ENCODE measurements at regions not wholly inside any gene's neighbourhood (a gene's known extent, or its start where the extent isn't known, plus 50 kb on each side); places are given as distances from the start of the nearest gene placed in this dataset.
"Not testable (repeated sequence)": the region's sequence is repeated elsewhere in the genome, so short reads cannot be mapped to it uniquely, and the experiment has no call there.

DNA sequence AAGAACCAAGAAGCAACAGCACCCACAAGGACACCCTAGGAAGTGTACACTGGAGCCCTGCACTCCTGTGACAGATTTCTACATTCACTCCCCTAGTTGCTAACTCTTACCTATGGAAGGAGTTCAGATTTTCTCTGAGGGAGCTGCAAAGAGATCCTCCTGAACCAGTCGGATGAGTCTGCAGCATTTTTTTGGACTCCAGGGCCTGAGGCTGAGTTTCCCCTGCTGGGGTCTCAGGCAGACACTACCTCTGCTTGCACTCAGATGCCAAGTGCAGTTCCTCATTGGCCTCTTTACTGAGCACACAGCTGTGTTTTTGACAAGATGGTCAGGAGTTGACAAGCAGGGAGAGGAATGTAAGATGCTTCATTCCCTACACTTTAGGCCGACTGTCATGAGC, 153.2 kb upstream of the RBM19 start:
- DNase-seq = no peak

DNA sequence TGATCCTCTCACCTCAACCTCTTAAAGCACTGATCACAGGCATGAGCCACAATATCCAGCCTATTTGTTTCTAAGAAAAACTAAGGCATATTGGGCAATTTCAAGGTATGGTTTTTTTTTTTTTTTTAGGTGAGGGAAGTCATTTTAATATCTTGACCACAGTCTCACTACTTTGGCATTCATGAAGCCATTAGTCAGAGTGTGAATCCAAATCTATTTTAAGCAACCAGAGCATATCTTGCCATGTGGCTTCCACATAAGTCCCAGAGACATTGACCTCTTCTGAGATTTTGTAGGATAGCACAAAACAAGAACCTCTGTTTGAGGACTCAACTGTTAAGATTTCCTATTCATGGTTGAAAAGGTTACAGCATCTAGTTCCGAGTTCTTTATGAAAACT, 130.3 kb upstream of the RBM19 start:
- DNase-seq = no peak

DNA sequence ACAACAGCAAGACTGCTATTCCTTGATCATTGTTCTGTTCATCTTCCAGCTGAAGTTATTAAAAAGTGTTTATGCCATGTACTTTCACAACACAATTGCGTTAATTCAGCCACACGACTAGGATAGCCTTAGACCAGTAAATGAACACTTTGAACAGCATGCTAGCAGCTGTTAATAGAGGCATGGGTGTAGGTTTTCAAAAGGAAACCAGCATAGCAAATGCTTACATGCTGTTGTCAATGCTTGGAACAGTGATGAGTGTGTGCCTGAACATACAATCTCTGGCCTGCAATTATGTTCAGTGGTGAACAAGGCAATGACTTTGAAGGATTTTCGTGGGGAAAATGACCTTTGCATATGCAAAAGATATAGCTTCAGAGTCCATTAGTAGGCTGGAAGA, 127.4 kb upstream of the RBM19 start:
- no peak for DNase-seq

DNA sequence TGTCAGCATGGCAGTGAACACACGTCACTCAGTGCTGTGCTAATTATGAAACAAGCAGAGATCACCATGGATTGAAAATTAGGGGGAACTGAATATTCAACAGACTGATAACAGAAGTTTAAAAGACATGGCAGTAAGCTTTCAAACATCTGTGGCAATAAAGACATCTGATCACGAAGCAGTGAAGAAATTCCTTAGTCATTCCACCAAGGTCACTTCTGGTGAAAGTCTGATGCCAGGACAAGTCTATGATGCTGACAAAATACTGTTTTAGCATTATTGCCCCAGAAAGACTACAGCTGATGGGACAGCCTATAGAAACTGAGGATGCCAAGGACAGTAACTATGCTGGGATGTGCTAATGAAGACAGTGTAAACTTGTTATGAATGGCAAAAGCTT, 126.9 kb upstream of the RBM19 start:
- DNase-seq = no peak

DNA sequence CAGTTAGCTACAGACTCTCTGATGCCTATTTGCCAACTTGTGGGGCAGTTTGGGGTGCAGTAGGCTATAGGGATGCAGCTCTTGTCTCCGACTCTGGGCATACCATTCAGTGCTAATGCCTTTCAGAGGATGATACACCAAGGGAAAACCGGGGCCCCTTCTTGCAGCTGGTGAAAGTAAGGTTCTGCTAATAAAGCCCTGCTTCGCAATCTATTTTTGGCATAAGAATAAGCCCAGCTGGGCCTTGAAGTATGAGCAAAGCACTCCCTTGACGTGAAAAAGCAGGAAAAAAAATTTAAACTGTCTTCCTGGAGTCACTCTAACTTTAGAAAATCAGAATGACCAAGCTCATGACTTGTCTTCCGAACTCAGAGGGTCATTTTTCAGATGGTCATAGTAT, 124.1 kb upstream of the RBM19 start:
- no peak for DNase-seq

DNA sequence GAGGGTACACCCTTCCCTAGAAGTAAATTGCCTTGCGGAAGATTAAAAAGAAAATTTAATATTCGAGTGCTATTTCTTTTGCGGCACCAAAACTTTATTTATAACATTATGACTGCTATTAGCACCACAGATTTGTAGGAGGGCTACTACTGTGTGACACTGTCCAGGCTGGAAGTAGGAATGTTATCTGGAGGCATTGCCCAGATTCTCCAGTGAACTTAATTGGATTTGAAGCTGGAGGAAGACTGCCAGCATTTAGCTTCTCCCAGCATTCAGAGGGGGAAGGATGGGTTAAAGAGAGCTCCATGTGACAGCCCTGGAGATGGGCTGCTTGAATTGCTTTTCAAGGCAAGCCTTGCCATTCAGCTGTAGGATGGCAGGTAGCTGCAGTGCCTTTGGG, 107.0 kb upstream of the RBM19 start:
- no peak for DNase-seq

DNA sequence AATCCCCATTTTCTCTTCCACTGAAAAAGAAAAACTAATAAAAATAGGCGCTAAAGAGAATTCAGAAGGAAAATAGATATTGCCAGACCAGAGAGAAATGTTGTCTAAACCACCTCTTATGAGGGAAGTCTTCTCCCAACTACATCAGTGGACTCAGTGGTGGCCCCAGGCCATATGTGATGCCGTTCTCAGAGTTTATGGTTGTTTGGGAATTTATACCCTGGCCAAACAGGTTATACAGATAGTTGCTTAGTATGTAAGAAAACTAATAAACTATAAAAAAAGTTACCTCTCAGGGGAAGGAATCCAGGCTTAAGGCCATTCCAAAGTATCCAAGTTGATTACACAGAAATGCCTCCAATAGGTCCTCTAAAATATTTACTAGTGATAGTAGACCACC, 103.4 kb upstream of the RBM19 start:
- DNase-seq = no peak

DNA sequence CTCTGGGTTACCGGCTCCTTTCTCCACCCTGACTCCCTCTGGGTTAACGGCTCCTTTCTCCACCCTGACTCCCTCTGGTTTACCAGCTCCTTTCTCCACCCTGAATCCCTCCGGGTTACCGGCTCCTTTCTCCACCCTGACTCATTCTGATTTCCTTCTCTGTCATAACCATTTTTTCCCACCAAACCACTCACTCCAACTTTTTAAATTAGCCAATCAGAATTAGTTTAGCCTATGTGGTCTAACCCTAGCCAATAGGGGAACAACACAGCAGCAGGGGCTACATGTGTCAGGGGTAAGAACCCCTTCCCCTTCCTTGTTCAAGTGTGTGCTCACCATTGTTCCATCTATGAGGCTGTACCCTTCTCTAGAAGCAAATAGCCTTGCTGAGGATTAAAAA, 98.4 kb upstream of the RBM19 start:
- DNase-seq = no peak

DNA sequence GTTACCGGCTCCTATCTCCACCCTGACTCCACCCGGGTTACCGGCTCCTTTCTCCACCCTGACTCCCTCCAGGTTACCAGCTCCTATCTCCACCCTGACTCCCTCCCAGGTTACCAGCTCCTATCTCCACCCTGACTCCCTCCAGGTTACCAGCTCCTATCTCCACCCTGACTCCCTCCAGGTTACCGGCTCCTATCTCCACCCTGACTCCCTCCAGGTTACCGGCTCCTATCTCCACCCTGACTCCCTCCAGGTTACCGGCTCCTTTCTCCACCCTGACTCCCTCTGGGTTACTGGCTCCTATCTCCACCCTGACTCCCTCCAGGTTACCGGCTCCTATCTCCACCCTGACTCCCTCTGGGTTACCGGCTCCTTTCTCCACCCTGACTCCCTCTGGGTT, 97.9 kb upstream of the RBM19 start:
- DNase-seq = not testable (repeated sequence)

DNA sequence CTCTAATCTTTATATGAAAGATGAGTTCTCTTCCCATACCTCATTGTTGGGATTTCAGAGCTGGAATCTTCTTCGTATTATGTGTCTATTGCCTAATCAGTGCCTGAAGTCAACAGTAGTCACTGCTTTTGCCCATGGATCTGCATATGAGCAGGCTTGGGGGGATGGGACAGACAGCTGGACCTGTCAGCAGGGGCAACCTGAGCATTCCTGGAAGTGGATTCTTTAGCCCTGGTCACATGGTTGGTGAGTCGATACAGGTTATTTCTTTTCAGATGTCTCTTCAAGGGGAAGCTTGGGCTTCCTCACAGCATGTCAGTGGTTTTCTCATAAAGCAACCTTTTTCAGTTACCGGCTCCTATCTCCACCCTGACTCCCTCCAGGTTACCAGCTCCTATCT, 97.3 kb upstream of the RBM19 start:
- DNase-seq = no peak

DNA sequence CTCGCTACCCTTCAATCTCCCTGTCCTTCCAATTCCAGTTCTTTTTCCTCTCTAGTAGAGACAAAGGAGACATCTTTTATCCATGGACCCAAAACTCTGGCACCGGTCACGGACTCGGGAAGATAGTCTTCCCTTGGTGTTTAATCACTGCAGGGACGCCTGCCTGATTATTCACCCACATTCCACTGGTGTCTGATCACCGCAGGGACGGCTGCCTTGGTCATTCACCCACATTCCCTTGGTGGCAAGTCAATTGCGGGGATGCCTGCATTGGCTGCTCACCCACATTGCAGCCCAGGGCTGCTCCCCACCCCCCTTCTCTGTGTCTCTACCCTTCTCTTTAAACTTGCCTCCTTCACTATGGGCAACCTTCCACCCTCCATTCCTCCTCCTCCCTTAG, 90.2 kb upstream of the RBM19 start:
- not testable (repeated sequence) for DNase-seq

DNA sequence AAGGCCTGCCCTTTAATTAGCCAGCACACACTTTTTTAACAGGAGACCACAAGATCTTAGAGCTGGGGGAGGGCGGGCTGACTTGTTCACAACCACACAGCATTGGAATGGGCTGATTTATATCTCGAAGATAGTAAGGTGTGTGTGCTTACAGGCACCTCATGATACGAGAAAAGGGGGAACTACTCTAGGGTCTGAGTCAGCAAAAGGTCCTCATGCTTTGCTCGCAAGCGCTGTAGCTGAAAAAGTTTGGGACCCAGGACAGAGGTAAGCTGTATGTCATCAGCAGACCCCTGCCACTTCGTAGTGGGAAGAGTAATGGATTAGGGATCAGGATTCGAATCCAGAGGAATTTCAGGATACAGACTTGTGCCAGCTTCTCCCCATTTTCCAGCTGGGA, 88.9 kb upstream of the RBM19 start:
- no peak for DNase-seq

DNA sequence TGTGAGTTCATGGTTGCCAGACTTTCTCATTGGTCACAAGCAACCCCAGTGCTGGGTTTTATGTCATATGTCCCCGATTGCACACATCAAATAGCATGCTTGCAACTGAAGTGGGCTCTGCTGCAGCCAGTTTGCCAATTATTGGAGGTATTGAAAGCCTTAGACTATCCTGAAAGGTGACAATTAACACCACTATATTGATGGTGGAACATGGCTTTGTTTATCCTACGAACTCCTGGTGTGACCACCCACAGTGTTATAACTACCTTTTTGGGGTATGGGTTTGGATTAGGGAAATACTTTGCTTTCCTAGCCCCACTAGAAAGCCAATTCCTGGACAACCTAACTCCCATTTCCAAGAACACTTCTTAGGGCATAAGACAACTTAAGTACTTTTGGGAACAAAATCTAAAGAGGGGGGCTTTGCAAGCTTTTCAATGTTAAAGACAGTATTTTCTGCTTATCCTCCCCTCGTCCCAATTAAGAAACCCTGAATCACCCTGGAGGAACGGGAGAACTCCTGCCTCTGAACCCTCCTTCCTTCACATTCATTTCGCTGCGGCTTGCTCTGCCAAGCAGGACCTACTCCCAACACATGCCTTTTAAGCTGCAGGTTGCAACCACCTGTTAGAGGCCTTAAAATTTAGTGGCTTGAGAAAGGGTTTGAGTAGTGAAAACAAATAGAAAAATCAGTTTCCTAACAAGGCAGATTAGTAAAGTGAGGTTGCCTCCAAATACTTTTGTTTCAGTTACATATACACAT, 80.3 kb upstream of the RBM19 start:
- no peak for DNase-seq

DNA sequence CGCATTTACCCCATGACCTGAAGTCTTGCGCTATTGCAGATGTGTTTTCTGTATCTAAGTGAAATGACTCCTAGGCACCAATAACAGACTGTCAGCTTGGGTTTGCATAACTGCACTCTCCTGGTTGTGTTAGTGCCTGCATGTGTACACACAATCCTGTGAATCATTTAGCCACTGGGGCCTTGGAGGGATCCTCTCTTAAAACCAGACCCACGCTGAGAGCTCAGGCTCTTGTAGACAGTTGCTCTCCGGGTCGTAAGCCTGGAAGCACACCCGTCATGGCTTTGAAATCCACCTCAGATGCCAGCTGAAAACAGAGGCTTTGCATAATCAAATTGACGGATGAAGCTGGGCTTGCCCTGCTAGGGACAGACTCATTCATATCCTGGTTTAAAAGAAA, 79.2 kb upstream of the RBM19 start:
- DNase-seq = no peak

DNA sequence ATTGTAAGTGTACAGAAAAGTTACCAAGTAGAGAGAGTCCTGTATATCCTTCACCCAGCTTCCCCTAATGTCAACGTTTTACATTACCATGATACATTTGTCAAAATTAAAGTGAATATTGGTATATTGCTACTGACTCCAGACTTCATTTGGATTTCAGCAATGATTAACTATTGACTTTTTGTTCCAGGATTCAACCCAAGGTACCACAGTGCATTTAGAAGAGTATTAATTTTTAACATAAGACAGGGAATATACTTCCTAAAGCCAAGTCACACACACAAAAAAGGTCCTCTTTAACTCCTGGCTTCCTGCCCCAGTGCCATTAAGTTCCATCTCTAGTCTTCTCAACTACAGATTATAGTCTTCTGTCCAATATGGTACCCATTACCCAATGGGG, 75.5 kb upstream of the RBM19 start:
- no peak for DNase-seq

DNA sequence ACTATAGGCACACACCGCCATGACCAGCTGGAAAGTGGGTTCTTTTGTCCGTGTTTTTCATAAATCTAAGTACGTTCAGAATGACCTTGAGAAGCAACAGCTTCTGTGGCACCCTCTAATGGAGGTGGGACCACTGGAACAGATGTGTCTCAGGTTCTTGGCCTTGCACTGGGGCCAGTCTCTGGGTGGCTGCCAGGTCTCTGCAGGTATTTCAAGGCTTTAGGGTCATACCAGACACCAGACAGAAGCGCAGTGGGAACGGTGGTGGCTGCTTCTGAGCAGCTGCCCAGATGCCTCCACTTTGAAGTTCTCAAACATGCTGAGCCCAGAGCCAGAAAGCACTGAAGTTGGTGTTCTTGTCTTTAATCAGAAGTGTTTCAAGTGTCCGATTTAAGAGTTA, 75.0 kb upstream of the RBM19 start:
- DNase-seq = no peak

DNA sequence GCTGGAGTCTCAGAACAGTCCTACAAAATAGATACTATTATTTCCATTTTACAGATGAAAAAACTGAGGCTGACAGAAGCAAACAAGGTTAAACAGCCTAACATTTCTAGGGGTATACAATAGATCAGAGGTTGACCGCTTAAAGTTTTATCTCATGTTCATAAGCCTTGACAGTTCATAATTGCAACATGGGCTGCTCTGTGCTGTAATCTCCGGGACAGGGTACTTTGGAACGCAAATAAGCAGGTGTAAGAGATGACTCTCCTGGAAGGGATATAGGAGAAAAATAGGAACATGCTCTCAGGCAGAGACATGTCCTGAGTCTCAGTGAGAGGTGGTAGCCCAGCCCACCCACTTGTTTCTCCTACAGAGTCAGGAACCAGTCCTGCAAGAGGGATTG, 72.8 kb upstream of the RBM19 start:
- no peak for DNase-seq

DNA sequence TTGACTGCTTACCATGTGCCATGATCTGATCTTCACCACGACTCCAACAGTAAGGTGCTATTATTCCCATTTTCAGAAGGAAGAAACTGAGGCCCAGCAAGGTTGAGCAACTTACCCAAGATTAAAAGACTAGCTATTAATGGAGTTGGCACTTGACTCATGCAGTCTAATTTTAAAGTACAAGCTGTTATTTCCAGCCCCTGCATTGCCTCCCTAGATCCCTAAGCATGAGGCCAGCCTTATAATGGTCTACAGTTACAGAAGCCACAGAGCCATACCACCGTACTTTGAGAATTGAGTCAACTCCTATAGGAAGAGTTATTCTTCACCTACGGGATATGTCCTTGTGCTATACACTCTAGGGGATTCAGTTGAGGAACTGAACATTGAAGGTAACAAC, 66.7 kb upstream of the RBM19 start:
- no peak for DNase-seq

DNA sequence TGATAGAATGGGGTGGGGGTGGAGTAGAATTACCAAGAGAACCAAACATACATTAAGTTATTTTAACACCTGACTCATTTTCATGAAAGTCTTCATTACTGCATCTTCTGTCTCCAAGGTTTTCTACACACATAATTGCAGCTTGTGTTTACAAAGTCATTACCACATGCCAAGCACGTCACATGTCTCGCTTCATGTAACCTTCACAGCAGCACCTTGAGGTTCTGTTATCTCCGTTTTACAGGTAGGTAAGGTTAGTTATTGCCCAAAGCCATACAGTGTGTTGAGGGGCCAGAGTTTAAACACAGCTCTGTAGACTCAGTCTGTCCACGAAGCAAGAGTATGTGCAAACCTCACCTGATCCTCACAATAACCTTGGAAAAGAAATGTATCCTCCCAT, 64.3 kb upstream of the RBM19 start:
- peak; percentile 87 for DNase-seq

DNA sequence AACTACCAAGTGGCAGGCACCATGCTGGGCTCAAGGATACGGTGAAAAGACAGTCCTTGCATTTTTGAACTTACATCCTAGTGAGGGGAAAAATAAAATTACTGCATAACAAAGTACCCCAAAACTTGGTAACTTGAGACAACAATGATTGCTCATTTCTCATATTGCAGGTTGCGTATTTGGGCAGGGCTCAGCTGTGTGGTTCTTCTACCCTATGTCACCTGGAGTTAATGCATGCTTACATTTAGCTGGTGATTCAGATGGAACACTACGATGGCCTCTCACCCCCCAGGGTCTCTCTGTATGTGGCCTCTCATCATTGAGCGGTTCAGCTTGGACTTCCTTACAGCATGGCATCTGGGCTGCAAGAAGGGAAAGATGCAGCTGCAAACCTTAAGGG, 60.7 kb upstream of the RBM19 start:
- no peak for DNase-seq

DNA sequence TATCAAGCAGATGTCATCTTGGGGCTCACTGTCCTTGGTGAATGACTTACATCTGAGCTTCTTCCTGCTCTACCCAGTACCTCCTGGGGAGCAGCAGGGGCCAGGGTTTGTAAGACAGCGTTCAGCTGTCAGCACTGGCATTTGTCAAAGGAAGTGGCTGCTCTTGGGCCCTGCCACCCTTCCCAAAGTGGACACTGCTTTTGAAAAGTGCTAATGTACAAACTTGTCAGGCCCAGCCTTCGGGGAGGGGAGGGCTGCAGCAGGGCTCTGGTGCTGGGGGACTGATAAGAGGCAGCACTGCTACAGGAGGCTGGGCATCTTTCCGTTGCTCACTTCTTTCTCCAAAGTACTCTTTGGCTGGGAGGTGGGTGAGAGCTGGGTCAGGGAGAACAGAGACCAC, 59.8 kb upstream of the RBM19 start:
- DNase-seq = no peak

DNA sequence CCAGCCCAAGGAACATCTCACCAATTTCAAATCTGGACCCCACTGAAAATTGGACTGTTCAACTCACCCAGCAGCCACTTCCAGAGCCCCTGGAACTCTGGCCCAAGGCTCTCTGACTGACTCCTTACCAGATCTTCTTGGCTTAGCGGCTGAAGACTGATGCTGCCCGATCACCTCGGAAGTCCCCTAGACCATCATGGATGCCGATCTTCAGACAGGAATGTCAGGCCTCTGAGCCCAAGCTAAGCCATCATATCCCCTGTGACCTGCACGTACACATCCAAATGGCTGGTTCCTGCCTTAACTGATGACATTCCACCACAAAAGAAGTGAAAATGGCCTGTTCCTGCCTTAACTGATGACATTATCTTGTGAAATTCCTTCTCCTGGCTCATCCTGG, 56.0 kb upstream of the RBM19 start:
- DNase-seq = not testable (repeated sequence)

DNA sequence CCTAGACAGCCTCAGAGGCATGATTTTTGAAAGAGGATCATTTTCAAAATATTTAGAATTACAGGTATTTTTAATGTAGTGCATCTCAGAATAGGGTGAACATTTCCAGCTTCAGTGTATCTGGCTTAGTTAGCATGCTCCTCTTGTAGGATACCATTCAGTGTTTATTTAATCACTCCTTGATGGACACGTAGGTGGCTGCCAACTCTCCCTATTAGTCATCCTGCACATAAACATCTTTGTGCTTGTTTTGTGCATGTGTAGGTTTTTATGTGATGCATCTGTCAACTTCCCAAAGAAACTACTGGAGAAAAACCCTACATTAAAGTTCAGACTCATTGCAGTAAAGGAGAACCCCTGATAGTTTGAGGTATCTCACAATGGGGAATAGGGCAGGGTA, 52.5 kb upstream of the RBM19 start:
- no peak for DNase-seq
